LNCaP clone FGC (cell line): ENCODE measurements at regions not wholly inside any gene's neighbourhood (a gene's known extent, or its start where the extent isn't known, plus 50 kb on each side); places are given as distances from the start of the nearest gene placed in this dataset.

Source experiments
- DNase-seq: peaks from one replicate; pipeline ENCODE4 v3.0.0-alpha.2; 2011; ENCODE audit warnings: low read depth
- H3K4me3 ChIP-seq: 2 replicates; pipeline ENCODE4 v1.5.1; 2011; ENCODE audit warnings: mild to moderate bottlenecking, low read depth, low read length, control low read depth
- TF ChIP-seq, protein P1 (sequence below): IDR thresholded peaks from 2 replicates; pipeline ENCODE4 v1.5.1; 2012; ENCODE audit warnings: mild to moderate bottlenecking; ENCODE audit not compliant: control insufficient read depth, insufficient read depth; ENCODE audit errors: extremely low read depth

DNA sequence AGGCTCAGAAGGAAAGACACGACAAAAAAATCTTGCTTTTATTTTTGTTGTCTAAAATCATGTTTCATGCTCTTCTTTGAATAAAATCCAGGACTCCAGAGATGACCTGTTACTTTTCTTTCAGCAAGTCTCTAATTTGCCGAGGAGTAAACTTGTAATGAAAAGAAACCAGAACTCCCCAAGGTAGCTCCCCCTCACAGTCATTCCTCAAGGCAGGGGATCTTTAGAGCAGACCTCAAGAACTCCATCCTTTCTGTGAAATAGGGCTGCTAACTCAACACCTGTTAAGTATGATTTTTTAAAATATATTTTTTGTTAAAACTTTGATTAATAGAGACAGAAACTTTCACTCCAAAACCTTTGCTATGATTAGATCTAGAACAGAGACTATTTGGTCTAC, 82.7 kb upstream of the ABCD3 start:
- TF ChIP-seq, protein P1, sequence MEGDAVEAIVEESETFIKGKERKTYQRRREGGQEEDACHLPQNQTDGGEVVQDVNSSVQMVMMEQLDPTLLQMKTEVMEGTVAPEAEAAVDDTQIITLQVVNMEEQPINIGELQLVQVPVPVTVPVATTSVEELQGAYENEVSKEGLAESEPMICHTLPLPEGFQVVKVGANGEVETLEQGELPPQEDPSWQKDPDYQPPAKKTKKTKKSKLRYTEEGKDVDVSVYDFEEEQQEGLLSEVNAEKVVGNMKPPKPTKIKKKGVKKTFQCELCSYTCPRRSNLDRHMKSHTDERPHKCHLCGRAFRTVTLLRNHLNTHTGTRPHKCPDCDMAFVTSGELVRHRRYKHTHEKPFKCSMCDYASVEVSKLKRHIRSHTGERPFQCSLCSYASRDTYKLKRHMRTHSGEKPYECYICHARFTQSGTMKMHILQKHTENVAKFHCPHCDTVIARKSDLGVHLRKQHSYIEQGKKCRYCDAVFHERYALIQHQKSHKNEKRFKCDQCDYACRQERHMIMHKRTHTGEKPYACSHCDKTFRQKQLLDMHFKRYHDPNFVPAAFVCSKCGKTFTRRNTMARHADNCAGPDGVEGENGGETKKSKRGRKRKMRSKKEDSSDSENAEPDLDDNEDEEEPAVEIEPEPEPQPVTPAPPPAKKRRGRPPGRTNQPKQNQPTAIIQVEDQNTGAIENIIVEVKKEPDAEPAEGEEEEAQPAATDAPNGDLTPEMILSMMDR, result no peak
- no peak for DNase-seq
- no peak overlapping the region for H3K4me3 ChIP-seq

DNA sequence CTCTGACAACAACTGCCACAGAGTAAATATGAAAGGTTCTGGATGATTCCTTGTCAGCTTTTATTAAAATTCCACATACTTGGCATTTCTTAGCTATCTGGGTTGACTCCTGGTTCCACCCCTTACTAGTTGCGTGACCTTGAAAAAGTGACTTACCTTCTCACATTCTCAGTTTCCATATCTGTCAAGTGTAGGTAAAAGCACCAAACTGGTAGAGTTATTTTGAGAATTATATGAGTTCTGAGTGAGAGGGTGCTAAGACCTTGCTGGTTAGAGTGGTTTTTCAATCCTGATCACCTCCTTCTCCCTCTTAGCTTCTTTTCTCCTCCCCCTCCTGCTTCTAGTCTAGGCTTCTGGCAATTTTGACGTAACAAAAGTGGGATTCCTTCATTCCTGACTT, 83.4 kb upstream of the ABCD3 start:
- H3K4me3 ChIP-seq, result no peak overlapping the region
- DNase-seq, result no peak
- TF ChIP-seq, protein P1, result no peak

DNA sequence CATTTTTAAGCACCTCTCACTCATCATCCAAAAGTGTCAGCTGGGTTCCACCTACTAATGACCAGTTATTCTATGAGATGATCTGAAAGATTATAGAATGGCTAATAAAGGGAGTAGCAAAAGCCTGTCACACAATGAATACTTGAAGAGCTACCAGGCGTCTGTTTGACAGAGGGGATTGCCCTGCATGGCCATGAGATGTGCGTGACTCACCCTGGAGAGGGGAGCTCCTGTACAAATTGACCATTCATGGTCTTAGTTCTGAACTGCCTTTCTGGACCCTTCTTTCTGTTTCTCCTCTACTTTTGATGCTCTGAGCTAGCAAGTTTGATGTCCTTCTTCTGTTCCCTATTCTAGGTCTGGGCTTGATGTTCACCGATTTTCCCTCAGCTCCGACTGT, 85.2 kb upstream of the ABCD3 start:
- H3K4me3 ChIP-seq, result no peak overlapping the region
- TF ChIP-seq, protein P1, result no peak
- no peak for DNase-seq

DNA sequence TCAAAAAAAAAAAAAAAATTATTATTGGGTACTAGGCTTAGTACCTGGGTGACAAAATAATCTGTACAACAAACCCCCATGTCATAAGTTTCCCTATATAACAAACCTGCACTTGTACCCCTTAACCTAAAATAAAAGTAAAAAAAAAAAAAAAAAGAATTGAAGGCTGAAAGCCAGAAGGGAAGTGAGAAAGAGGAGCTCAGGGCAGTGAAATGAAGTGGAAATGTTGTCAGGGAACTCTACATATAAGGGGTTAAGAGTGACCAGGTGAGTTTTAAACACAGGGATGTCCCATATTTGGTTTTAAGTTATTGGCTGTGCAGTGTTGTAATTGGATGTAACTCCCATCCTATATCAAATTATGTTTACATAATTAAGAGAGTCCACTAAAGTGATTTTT, 85.7 kb upstream of the ABCD3 start:
- no peak for DNase-seq
- no peak overlapping the region for H3K4me3 ChIP-seq
- TF ChIP-seq, protein P1, result no peak

DNA sequence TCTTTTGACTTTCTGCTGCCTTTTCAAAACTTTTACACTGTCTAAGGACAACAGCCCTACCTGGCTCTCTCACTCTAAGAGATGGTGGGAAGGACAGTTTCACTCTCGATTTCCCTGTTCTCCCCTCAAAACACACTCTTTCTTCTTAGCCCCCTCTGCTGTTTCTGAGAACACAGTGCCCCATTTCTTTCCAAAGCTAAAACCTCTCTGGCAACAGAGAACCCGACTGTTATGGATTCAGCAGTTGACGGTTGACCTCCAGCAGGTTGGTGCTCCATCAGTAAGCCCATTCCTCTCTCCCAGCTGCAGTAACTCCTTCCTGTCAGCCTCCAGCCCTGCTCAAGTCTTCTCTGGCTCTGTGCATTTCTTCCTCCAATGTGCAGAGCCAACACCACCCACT, 88.2 kb upstream of the ABCD3 start:
- TF ChIP-seq, protein P1, result no peak
- no peak for DNase-seq
- no peak overlapping the region for H3K4me3 ChIP-seq

DNA sequence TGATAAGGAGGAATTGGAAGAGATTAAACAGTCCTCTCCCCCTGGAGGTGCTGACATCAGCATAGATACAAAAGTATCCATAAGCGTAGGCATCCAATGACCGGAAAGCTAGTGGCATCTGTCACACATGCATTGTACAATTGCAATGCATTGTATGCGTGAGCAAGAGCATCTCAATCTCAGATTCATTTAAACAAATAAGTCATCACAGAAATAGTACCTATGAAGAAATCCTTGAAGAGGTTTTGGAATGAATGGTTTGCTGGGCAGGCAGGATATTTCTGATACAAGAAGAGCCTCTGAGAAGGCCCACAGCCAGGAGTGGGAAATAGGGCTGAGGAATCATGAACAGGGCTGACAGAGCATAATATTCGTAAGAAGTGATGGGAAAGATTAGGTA, 88.9 kb upstream of the ABCD3 start:
- TF ChIP-seq, protein P1, result no peak
- no peak overlapping the region for H3K4me3 ChIP-seq
- no peak for DNase-seq

DNA sequence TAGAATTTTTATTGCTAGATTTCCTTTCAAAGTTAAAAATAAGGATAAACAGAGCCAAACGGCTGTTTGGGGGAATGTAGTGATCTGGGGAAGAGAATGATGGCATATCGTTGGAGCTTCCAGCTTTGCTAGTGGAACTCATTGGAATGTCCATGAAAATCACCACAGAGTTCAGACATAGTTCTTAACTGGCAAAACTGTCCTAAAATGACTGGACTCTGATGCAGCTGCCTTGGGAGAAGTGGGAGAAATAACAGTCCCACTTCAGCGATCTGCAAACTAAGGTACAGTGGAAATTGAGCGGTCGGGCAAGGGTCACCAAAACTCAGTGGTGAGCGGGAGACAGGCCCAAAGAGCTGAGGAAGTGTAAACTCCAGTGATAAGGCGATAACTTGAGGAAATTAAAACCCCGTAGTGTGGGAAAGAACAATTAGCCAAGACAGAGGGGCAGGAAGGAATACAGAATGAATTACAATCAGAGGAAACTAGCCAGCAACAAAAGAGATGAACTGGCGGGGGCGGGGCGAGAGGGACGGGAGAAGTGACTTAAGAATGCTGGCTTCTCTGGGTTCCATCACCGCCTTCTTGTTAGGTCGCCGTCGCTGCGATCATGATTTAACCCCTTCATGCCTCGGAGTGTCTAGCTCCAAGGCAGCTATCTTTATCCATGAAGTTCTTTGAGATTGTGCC, 89.8 kb upstream of the ARHGAP29 start:
- TF ChIP-seq, protein P1, result no peak
- no peak overlapping the region for H3K4me3 ChIP-seq
- no peak for DNase-seq
